Skin epidermis (tissue), 12 donors: ENCODE measurements at regions not wholly inside any gene's neighbourhood (a gene's known extent, or its start where the extent isn't known, plus 50 kb on each side); places are given as distances from the start of the nearest gene placed in this dataset.

Experiments
- H3K27ac ChIP-seq, 21 experiments: fragments of 200-600 bp; sonication (generic) in 11 of 21; one replicate each; pipeline ENCODE4 v1.5.0; 2020; ENCODE audit warnings: mild to moderate bottlenecking in 3 of 21, inconsistent platforms in 2 of 21, moderate library complexity in 2 of 21
- H3K4me3 ChIP-seq, 7 experiments: fragments of 200-600 bp; sonication (generic) in 2 of 7; one replicate each; pipeline ENCODE4 v1.5.0; 2020; ENCODE audit warnings: inconsistent platforms in 2 of 7, mild to moderate bottlenecking in 2 of 7, moderate library complexity in 1 of 7

- Histone ChIP-seq H3K27ac (no peak overlapping the region), H3K4me3 (no peak overlapping the region)
Measured at GRCh38 chr2:138210487-138210886, 246.2 kb downstream of the HNMT start.

- H3K4me3 ChIP-seq, result no peak overlapping the region
- H3K27ac ChIP-seq, result no peak overlapping the region
Measured at GRCh38 chr2:138212434-138212833, 248.2 kb downstream of the HNMT start.

GRCh38 chr2:138213084-138213483 lies 248.8 kb downstream of the HNMT start:
- Histone ChIP-seq H3K4me3 (no peak overlapping the region), H3K27ac (no peak overlapping the region)

GRCh38 chr2:138213624-138214023 lies 249.4 kb downstream of the HNMT start:
- Histone ChIP-seq H3K27ac (no peak overlapping the region), H3K4me3 (no peak overlapping the region)

GRCh38 chr2:138215958-138216357 lies 251.7 kb downstream of the HNMT start:
- H3K27ac ChIP-seq, result no peak overlapping the region
- H3K4me3 ChIP-seq, result no peak overlapping the region

GRCh38 chr2:138217975-138218374 lies 253.7 kb downstream of the HNMT start:
- no peak overlapping the region for H3K27ac ChIP-seq
- H3K4me3 ChIP-seq, result no peak overlapping the region

- H3K4me3 ChIP-seq, result no peak overlapping the region
- H3K27ac ChIP-seq, result no peak overlapping the region
Measured at GRCh38 chr2:138218397-138218796, 254.1 kb downstream of the HNMT start.

- H3K4me3 ChIP-seq, result no peak overlapping the region
- H3K27ac ChIP-seq, result no peak overlapping the region
Measured at GRCh38 chr2:138219961-138220360, 255.7 kb downstream of the HNMT start.

- H3K27ac ChIP-seq, result no peak overlapping the region
- H3K4me3 ChIP-seq, result no peak overlapping the region
Measured at GRCh38 chr2:138221358-138221757, 257.1 kb downstream of the HNMT start.

- no peak overlapping the region for H3K4me3 ChIP-seq
- no peak overlapping the region for H3K27ac ChIP-seq
Measured at GRCh38 chr2:138223319-138223718, 259.0 kb downstream of the HNMT start.

- H3K4me3 ChIP-seq, result no peak overlapping the region
- H3K27ac ChIP-seq, result no peak overlapping the region
Measured at GRCh38 chr2:138227195-138227594, 262.9 kb downstream of the HNMT start.

- no peak overlapping the region for H3K4me3 ChIP-seq
- no peak overlapping the region for H3K27ac ChIP-seq
Measured at GRCh38 chr2:138228101-138228500, 263.8 kb downstream of the HNMT start.

- H3K27ac ChIP-seq, result no peak overlapping the region
- H3K4me3 ChIP-seq, result no peak overlapping the region
Measured at GRCh38 chr2:138234265-138234664, 267.3 kb upstream of the SPOPL start.

- no peak overlapping the region for H3K27ac ChIP-seq
- H3K4me3 ChIP-seq, result no peak overlapping the region
Measured at GRCh38 chr2:138235041-138235440, 266.5 kb upstream of the SPOPL start.

GRCh38 chr2:138236142-138236541 lies 265.4 kb upstream of the SPOPL start:
- no peak overlapping the region for H3K27ac ChIP-seq

GRCh38 chr2:138237667-138238384 lies 263.7 kb upstream of the SPOPL start:
- Histone ChIP-seq H3K27ac (no peak overlapping the region), H3K4me3 (no peak overlapping the region)

More at GRCh38 chr2:138236142-138236541, 265.4 kb upstream of the SPOPL start:
- no peak overlapping the region for H3K4me3 ChIP-seq

- H3K27ac ChIP-seq, result no peak overlapping the region
- H3K4me3 ChIP-seq, result no peak overlapping the region
Measured at GRCh38 chr2:138238908-138239307, 262.7 kb upstream of the SPOPL start.

GRCh38 chr2:138239902-138240491 lies 261.6 kb upstream of the SPOPL start:
- Histone ChIP-seq H3K27ac (peak overlapping the region in 1 of 21 experiments; percentile 30), H3K4me3 (no peak overlapping the region)

GRCh38 chr2:138243372-138243771 lies 258.2 kb upstream of the SPOPL start:
- Histone ChIP-seq H3K27ac (no peak overlapping the region), H3K4me3 (no peak overlapping the region)

- no peak overlapping the region for H3K27ac ChIP-seq
- no peak overlapping the region for H3K4me3 ChIP-seq
Measured at GRCh38 chr2:138244501-138244925, 257.1 kb upstream of the SPOPL start.

- H3K4me3 ChIP-seq, result no peak overlapping the region
- no peak overlapping the region for H3K27ac ChIP-seq
Measured at GRCh38 chr2:138245310-138245709, 256.3 kb upstream of the SPOPL start.

GRCh38 chr2:138247302-138247701 lies 254.3 kb upstream of the SPOPL start:
- no peak overlapping the region for H3K27ac ChIP-seq
- H3K4me3 ChIP-seq, result no peak overlapping the region
